ENCODE measurements at regions not wholly inside any gene's neighbourhood (a gene's known extent, or its start where the extent isn't known, plus 50 kb on each side); places are given as distances from the start of the nearest gene placed in this dataset.
"Not testable (repeated sequence)": the region's sequence is repeated elsewhere in the genome, so short reads cannot be mapped to it uniquely, and the experiment has no call there.

DNA sequence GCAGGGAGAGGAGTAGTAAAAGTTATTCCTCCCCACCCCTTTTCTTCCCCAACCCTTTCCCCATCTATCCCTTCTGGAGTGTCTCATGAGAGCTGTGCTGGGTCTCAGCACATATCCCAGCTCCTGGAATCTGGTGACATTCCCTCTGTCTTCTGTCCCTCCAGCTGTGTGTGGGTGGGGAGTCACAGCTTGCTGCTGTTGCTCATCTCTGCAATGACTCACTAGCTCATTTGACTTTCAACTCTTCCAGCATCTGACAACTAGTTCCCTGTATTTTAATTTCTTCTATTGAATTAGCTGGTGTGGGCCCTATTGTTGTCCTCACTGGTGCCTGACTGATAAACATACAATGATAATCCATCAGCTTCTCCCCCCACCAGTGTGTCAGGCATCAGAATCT, 198.9 kb upstream of the AUTS2 start:
- no peak for DNase-seq (ENCODE audit: low read depth)

DNA sequence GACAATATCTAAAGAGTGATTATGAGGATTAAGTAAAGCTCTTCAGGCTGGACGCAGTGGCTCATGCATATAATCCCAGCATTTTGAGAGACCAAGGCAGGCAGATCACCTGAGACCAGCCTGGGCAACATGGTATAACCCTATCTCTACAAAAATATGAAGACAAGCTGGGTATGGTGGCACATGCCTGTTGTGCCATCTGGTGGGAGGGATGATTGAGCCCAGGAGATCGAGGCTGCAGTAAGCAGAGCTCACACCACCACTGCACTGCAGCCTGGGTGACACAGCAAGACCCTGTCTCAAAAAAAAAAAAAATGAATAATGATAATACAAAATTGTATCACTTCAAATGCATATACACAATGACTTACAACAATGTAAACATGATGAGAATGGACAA, 195.6 kb upstream of the AUTS2 start:
- no peak for DNase-seq (ENCODE audit: low read depth)

- DNase-seq (ENCODE audit: low read depth): no peak
Measured at GRCh38 chr7:69403169-69403568, 195.1 kb upstream of the AUTS2 start.

GRCh38 chr7:69411018-69411417, 187.3 kb upstream of the AUTS2 start:
- no peak for DNase-seq (ENCODE audit: low read depth)

- DNase-seq (ENCODE audit: low read depth): no peak
Measured at GRCh38 chr7:69411466-69411865, 186.8 kb upstream of the AUTS2 start.

DNA sequence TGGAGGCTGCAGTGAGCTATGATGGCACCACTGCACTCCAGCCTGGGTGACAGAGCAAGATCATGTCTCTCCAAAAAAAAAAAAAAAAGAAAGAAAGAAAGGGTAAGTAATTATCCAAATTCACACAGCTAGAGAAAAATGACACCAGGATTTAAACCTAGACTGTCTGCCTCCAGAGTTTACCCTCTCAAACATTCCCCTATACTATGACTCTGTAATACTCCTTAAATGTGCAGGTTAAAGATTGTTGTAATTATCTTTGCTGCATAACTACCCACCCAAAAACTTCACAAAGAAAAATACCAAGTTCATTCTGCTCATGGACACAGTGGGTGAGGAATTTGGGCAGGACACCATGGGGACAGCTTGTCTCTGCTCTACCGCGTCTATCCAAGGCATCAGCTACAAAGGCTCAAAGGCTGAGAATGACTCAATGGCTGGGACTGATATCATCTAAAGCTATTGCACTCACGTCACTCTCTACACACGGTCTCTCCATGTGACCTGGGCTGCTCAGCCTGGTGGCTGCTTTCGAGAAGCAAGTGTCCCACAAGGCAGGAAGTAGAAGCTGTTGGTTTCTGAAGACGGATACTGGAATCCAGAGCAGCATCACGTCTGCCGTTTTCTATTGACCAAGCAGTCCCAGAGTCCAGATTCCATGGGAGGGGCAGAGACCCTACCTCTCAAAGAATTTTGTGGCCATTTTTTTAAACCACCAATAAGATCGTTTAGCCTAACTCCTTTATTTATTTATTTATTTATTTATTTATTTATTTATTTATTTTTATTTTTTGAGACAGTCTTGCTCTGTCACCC, 185.7 kb upstream of the AUTS2 start:
- no peak for DNase-seq (ENCODE audit: low read depth)

- DNase-seq (ENCODE audit: low read depth): no peak
Measured at GRCh38 chr7:69414555-69414954, 183.7 kb upstream of the AUTS2 start.

GRCh38 chr7:69418869-69419670, 179.2 kb upstream of the AUTS2 start:
- no peak for DNase-seq (ENCODE audit: low read depth)

DNA sequence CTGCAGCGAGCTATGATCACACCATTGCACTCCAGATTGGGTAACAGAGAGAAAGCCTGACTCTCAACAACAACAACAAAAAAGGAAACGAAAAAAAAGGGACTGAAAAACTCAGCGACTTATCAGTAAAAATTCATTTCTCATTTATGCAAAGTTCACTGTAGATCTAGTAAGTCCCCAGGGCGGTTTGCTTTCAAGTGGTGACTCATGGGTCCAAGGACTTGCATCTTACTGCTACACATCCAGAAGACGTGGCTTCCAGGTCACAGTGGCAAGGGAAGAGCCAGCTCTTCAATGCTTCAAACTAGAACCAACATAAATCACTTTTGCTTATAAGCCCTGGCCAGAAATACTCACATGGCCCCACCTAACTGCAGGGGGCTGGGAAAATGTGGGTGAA, 178.3 kb upstream of the AUTS2 start:
- no peak for DNase-seq (ENCODE audit: low read depth)

- DNase-seq (ENCODE audit: low read depth): no peak
Measured at GRCh38 chr7:69422574-69422985, 175.7 kb upstream of the AUTS2 start.

DNA sequence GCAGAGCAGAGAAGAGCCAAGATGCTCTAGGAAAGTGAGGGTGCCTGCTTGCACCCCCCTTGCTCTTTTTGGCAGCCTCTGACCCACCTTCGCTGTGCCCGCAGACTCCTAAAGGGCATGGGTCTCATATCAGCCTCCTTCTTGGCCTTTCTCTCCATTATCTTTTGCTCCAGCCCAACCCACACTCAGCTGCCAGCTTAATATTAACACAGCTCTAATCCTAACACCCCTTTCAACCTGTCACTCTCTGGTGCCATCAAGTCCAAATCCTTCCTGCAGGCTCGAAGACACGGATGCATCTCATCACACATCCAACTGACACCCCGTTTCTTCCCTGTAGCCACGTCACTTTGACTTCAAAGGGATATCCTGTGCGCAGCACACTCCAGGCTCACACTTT, 171.6 kb upstream of the AUTS2 start:
- DNase-seq (ENCODE audit: low read depth): no peak

GRCh38 chr7:69428089-69428488, 170.2 kb upstream of the AUTS2 start:
- DNase-seq (ENCODE audit: low read depth): no peak

GRCh38 chr7:69429911-69430383, 168.3 kb upstream of the AUTS2 start:
- no peak for DNase-seq (ENCODE audit: low read depth)

DNA sequence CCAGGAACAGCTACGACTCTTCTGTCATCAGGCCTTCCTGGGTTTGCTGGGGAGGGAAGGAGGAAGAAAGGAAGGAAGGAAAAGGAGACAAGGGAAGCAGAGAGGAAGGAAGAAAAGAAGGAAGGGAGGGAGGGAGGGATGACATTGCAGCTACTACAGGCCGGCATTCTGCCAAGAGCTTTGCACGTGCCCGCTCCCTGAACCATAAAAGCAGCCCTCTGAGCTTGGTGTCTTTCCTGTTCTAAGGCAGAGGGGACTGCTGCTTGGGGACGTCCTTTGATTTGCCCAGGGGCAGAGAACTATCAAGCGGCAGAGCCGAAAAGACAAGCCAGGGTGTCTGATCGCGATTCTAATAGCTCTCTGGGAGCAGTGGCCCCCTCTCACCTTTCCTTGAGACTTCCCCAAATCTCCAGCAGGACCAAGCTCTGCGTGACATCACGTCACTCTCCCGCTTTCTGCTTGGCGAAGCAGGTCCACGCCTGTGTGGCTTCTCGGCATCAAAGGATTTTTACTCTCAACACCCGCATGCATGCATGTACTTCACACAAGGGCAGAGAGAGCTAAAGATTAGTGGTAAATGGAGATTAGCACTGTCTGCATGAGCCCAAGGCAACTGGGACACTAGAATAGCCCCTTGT, 167.8 kb upstream of the AUTS2 start:
- no peak for DNase-seq (ENCODE audit: low read depth)

DNA sequence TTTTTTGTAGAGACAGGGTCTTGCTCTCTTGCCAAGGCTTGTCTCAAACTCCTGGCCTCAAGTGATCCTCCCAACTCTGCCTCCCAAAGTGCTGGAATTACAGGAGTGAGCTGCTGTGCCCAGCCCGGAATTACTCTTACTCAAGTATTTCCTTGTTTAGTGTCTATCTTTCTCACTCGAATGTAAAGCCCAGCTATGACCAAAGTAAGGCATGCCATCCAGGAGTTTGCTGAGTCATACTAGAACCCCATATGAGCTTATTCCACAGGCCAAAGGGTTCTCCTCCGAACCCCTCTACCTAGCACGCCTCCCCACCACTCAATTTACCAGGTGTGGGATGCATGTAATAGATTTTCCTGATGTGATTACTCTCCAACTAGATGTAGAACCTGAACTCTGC, 166.6 kb upstream of the AUTS2 start:
- no peak for DNase-seq (ENCODE audit: low read depth)

DNA sequence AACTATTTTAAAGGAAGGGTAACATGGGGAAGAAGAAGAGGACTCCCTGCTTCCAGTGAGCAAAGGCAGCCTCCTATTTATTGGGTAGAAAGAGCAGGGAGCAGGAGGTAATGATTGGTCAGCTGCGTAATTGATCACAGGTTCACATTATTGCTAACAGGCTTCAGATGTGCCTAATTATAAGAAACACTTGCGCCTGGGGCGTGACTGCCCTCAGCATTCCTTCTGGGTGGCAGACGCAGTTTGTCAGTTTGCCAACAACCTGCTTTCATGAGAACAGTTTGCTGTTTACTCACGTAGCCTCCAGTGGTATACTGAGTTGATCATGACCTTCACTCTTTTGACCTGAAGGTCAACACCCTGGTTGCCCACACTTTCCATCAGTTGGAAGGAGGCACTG, 166.0 kb upstream of the AUTS2 start:
- not testable (repeated sequence) for DNase-seq (ENCODE audit: low read depth)

DNA sequence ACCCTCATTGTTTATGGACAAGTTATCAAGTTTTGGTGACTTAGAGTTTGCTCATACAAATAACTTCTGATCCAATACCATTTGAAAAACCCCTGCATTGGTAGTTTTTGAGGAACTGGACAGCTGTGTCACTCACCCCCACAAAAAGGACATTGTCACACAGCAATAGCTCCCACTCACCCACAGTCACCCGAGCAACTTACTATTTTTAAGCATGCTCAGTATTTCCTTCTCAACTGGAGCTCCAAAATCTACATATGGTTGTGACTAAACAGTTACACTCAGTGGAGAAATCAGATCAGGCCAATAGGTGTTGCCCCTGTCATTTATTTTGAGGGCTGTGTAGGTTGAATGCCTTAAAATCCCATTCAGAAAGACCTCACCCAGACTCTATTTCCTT, 165.2 kb upstream of the AUTS2 start:
- DNase-seq (ENCODE audit: low read depth): no peak

GRCh38 chr7:69434398-69434815, 163.9 kb upstream of the AUTS2 start:
- DNase-seq (ENCODE audit: low read depth): no peak

GRCh38 chr7:69435711-69436110, 162.6 kb upstream of the AUTS2 start:
- no peak for DNase-seq (ENCODE audit: low read depth)

DNA sequence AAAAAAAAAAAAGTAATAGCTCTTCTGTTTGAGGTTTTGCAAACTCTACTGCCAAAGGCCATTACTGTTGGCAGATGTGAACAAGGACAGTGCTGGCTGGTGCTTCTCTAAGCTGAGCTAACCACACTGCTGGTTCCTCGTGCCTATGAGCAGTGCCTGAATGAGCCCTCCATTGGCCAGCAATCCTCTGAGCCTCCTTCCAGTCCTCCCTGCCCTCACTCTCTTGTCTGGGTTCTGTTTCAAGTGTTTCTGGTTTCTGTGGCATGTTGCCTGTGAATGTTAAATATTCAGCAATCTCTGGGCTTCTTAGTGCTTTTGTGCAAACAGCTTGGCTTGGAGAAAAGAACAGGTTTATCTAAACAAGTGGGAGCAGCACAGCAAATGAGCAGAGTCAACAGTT, 161.3 kb upstream of the AUTS2 start:
- DNase-seq (ENCODE audit: low read depth): no peak

DNA sequence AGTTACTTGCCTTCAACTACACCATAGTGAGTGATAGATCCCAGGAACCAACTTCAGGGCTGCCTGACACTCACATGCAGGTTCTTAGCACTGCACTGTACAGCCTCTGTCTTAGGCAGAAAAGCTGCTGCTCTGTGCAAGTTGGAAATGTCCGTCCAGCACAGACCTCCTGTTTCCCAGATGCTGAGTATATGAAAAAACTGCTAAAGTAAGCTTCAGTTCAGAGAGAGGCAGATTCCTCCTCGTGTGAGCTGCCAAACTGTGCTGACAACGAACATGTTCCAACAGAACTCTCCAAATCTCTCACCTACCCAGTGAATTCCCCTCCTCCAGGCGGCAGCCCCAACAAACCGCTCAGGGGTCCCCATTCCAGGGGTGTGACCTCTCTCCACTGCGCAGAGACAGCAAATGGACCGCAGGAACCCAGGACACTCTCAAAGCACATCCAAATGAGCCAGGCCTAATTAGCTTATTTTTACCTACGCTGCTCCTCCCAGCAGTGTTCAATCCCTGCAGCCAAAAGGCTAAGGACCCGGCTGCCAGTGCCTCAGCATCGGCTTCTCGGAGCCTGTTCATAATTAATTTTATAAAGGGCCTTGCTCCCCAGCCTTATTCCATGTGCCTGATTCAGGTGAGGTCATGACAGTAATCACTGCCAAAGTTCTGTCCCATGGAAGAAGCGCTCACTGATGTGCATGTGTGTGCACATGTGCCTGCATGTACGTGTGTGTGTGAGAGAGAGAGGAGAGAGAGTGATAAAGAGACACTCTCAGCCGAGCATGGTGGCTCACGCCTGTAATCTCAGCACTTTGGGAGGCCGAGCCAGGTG, 159.5 kb upstream of the AUTS2 start:
- DNase-seq (ENCODE audit: low read depth): no peak

Data from HS-27A (cell line).